HUES6 (cell line): ENCODE measurements at regions not wholly inside any gene's neighbourhood (a gene's known extent, or its start where the extent isn't known, plus 50 kb on each side); places are given as distances from the start of the nearest gene placed in this dataset.
"Not testable (repeated sequence)": the region's sequence is repeated elsewhere in the genome, so short reads cannot be mapped to it uniquely, and the experiment has no call there.

Experiments
- H3K27ac ChIP-seq: 2 replicates; pipeline ENCODE4 v1.7.0; 2013; ENCODE audit warnings: low read depth, mild to moderate bottlenecking, low read length, inconsistent platforms
- H3K27me3 ChIP-seq: 2 replicates; pipeline ENCODE4 v1.6.1; 2013; ENCODE audit warnings: low read length; ENCODE audit not compliant: control insufficient read depth, insufficient read depth
- H3K36me3 ChIP-seq: 2 replicates; pipeline ENCODE4 v1.6.1; 2013; ENCODE audit warnings: low read length; ENCODE audit not compliant: control insufficient read depth, insufficient read depth
- H3K4me1 ChIP-seq: 2 replicates; pipeline ENCODE4 v1.6.1; 2013; ENCODE audit warnings: low read length; ENCODE audit not compliant: control insufficient read depth, insufficient read depth
- H3K4me3 ChIP-seq: 2 replicates; pipeline ENCODE4 v1.5.1; 2013; ENCODE audit warnings: low read depth, low read length
- H3K9ac ChIP-seq: one replicate; pipeline ENCODE4 v1.6.1; 2013; ENCODE audit warnings: mild to moderate bottlenecking, low read length
- H3K9me3 ChIP-seq: 2 replicates; pipeline ENCODE4 v1.6.1; 2013; ENCODE audit warnings: low read depth, low read length; ENCODE audit not compliant: control insufficient read depth, insufficient read depth

GRCh38 chr18:57881818-57882413, 78.8 kb upstream of the ATP8B1 start:
- Histone ChIP-seq H3K36me3 (no peaks in the 10 kb centered on the region), H3K9me3 (peaks cover 21% of the 10 kb centered on the region), H3K4me3 (no peak overlapping the region), H3K27ac (no peak overlapping the region), H3K27me3 (no peaks in the 10 kb centered on the region), H3K9ac (no peak overlapping the region), H3K4me1 (no peaks in the 10 kb centered on the region)

DNA sequence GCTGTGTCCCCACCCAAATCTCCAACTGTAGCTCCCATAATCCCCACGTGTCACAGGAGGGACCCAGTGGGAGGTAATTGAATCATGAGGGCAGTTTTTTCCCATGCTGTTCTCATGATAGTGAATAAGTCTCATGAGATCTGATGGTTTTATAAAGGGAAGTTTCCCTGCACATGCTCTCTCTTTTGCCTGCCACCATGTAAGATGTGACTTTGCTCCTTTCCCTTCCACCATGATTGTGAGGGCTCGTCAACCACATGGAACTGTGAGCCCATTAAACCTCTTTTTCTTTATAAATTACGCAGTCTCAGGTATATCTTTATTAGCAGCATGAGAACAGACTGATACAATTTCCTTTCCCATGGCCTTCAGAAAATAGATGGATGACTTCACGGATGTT, 76.8 kb upstream of the ATP8B1 start:
- H3K4me1 ChIP-seq, H3K4me3 ChIP-seq, H3K9ac ChIP-seq, H3K27me3 ChIP-seq, H3K27ac ChIP-seq, H3K36me3 ChIP-seq: not testable (repeated sequence)
- peaks cover 21% of the 10 kb centered on the region for H3K9me3 ChIP-seq

- Histone ChIP-seq H3K27me3 (no peaks in the 10 kb centered on the region), H3K9me3 (0 out of 2 replicates have a peak, but pooled peaks cover 2% of the 10 kb centered on the region), H3K36me3 (no peaks in the 10 kb centered on the region), H3K9ac (no peak overlapping the region), H3K4me3 (no peak overlapping the region), H3K4me1 (no peaks in the 10 kb centered on the region), H3K27ac (no peak overlapping the region)
These were observed 66.1 kb upstream of the ATP8B1 start for GRCh38 chr18:57869221-57869620.

GRCh38 chr18:57866355-57866754, 63.2 kb upstream of the ATP8B1 start:
- Histone ChIP-seq H3K27me3 (no peaks in the 10 kb centered on the region), H3K27ac (no peak overlapping the region), H3K4me3 (no peak overlapping the region), H3K36me3 (no peaks in the 10 kb centered on the region), H3K9ac (no peak overlapping the region), H3K4me1 (no peaks in the 10 kb centered on the region), H3K9me3 (no peaks in the 10 kb centered on the region)

- Histone ChIP-seq H3K9ac (no peak overlapping the region), H3K36me3 (no peaks in the 10 kb centered on the region), H3K4me3 (no peak overlapping the region), H3K27me3 (peaks cover 5% of the 10 kb centered on the region; the same call in 1 of the 2 replicates), H3K9me3 (no peaks in the 10 kb centered on the region), H3K4me1 (no peaks in the 10 kb centered on the region), H3K27ac (no peak overlapping the region)
These were observed 61.6 kb upstream of the ATP8B1 start for GRCh38 chr18:57864615-57865121.

DNA sequence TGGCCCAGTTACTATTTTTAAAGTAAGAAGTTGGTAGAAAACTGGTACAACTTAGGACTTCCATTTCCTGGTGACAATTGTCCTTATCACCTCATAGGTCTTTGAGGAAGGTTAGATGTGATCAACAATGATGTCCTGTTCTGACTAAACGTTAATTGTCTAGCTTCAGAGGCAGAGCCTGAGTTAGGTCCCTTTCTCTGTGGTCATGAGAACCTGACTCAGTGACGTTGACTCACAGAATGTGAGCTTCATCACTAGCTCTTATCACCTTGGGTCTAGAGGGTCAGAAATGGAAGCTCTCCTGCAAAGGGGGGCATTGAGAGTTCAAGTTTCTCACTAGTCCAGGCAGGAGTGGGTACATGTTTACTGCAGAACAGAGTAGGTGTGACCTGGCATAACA, 60.6 kb upstream of the ATP8B1 start:
- Histone ChIP-seq H3K9ac (no peak overlapping the region), H3K27me3 (peaks cover 5% of the 10 kb centered on the region; the same call in 1 of the 2 replicates), H3K27ac (no peak overlapping the region), H3K9me3 (no peaks in the 10 kb centered on the region), H3K4me3 (no peak overlapping the region), H3K4me1 (no peaks in the 10 kb centered on the region), H3K36me3 (no peaks in the 10 kb centered on the region)

- Histone ChIP-seq H3K27me3 (peaks cover 8% of the 10 kb centered on the region; the same call in 1 of the 2 replicates), H3K9me3 (no peaks in the 10 kb centered on the region), H3K4me3 (no peak overlapping the region), H3K27ac (no peak overlapping the region), H3K9ac (no peak overlapping the region), H3K4me1 (peaks cover 12% of the 10 kb centered on the region), H3K36me3 (no peaks in the 10 kb centered on the region)
These were observed 56.2 kb upstream of the ATP8B1 start for GRCh38 chr18:57859314-57859713.

DNA sequence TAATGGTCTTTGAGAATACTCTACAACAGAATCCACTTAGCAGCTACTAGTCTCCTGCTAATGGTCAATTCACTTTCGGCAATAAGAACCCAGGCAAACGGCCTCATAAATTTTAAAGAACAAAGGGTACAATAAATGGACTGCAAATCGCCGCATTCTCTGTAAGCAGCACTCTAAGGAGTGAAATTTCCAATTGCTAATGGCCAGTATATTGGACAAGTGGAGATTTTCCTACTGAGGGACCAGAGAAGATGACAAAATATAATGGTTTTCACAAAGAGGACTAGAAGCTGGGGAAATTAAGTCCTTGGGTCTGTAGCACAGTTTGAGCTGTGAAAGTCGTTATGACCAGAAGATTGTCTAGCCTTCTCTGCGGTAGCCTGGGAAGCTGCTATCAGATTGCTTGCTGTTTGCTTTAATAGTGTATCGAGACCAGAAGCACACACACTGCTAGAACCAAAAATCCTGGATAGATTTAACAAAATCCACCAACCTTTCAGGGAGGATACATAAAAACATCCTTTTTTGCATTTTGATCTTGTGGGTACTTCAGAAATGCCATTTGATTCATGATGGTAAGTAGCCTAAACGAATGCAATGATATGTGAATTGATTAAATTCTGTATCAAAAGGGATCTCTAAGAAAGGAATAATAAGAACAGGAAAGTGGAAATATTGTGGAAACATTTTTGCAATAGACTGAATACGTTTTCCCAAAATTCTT, 53.6 kb upstream of the ATP8B1 start:
- no peaks in the 10 kb centered on the region for H3K9me3 ChIP-seq
- no peak overlapping the region for H3K27ac ChIP-seq
- H3K27me3 ChIP-seq: peaks cover 8% of the 10 kb centered on the region; the same call in 1 of the 2 replicates

DNA sequence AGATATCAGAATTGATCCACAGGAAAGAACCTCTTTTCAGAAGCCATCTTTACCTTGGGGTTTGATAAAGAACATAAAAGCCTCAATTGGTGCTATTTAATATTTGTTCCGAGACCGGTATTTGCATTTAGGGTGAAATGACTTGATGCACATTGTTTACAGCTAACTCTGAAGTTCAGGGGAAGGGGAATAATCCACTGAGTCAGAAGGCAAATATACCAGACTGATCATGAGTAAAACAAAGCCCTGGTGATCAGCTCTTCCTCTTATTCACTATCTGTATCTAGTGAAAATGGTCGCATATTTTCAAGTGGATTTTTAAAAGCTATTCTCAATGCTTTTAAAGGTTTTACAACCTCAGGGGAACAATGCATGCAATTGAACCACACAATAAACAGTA, 53.0 kb upstream of the ATP8B1 start:
- no peak overlapping the region for H3K27ac ChIP-seq
- H3K4me1 ChIP-seq: peaks cover 12% of the 10 kb centered on the region
- H3K36me3 ChIP-seq: no peaks in the 10 kb centered on the region
- no peak overlapping the region for H3K4me3 ChIP-seq
- no peak overlapping the region for H3K9ac ChIP-seq
- H3K9me3 ChIP-seq: no peaks in the 10 kb centered on the region
- peaks cover 8% of the 10 kb centered on the region; the same call in 1 of the 2 replicates for H3K27me3 ChIP-seq

More for the DNA sequence above, 53.6 kb upstream of the ATP8B1 start:
- Histone ChIP-seq H3K36me3 (no peaks in the 10 kb centered on the region), H3K9ac (no peak overlapping the region), H3K4me1 (peaks cover 12% of the 10 kb centered on the region), H3K4me3 (no peak overlapping the region; the same call in 1 of the 2 replicates)

GRCh38 chr18:57855551-57855950, 52.4 kb upstream of the ATP8B1 start:
- Histone ChIP-seq H3K36me3 (no peaks in the 10 kb centered on the region), H3K4me1 (peaks cover 12% of the 10 kb centered on the region), H3K4me3 (no peak overlapping the region), H3K27me3 (peaks cover 8% of the 10 kb centered on the region; the same call in 1 of the 2 replicates), H3K9ac (no peak overlapping the region), H3K27ac (no peak overlapping the region), H3K9me3 (no peaks in the 10 kb centered on the region)

DNA sequence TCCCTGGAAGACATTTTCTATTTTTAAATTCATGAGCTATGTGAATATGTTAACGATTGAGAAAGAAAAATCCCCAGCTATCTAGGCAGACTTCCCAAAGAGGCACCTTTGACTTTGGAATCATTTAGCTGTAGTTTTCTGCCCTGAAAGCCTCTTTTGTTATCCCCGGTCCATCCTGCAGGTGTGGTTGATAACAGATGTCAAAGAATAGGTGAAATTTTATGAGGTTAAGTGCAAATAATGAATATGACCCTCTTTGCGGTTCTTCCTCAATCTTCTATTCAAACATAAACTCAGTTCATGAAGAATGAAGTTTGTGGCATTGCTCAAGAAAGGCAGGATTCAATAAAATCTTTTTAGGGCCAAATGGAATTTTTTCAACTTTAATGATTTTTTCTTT, 51.6 kb upstream of the ATP8B1 start:
- Histone ChIP-seq H3K27me3 (peaks cover 3% of the 10 kb centered on the region; the same call in 1 of the 2 replicates), H3K36me3 (no peaks in the 10 kb centered on the region), H3K9me3 (no peaks in the 10 kb centered on the region), H3K4me3 (no peak overlapping the region), H3K27ac (no peak overlapping the region), H3K9ac (no peak overlapping the region), H3K4me1 (peaks cover 12% of the 10 kb centered on the region)
